ENCODE measurements at regions not wholly inside any gene's neighbourhood (a gene's known extent, or its start where the extent isn't known, plus 50 kb on each side); places are given as distances from the start of the nearest gene placed in this dataset.

GRCh38 chr9:1668441-1668840 lies 346.7 kb upstream of the SMARCA2 start:
- TF ChIP-seq CTCF (IDR thresholded peaks at IDR 0.05), result no peak
- WGBS, 3 donors, result 95 to 98% (median 98%) methylated on average over 1 of the region's 1 CpG
- DNase-seq (no peak), ATAC-seq (no peak)
- intact Hi-C loops (cut with DNase I), result no loop called here
- H3K4me3 ChIP-seq, result no peak overlapping the region
- no peaks in the 10 kb centered on the region for H3K9me3 ChIP-seq
- no peak overlapping the region for H3K27ac ChIP-seq
- H3K4me1 ChIP-seq, result no peaks in the 10 kb centered on the region
- H3K36me3 ChIP-seq (ENCODE audit: insufficient read depth in 1 of 2, low read depth in 1 of 2), result no peaks in the 10 kb centered on the region
- no peaks in the 10 kb centered on the region for H3K27me3 ChIP-seq (ENCODE audit: insufficient read depth in 3 of 3, low read length in 2 of 3)

GRCh38 chr9:1673300-1673699 lies 341.8 kb upstream of the SMARCA2 start:
- no peak for DNase-seq
- Histone ChIP-seq H3K4me3 (no peak overlapping the region), H3K27ac (no peak overlapping the region), H3K4me1 (no peaks in the 10 kb centered on the region), H3K27me3 (ENCODE audit: insufficient read depth in 3 of 3, low read length in 2 of 3) (no peaks in the 10 kb centered on the region), H3K9me3 (no peaks in the 10 kb centered on the region), H3K36me3 (ENCODE audit: insufficient read depth in 1 of 2, low read depth in 1 of 2) (no peaks in the 10 kb centered on the region)
- intact Hi-C loops (cut with DNase I), result no loop called here
- ATAC-seq, result no peak
- no peak for TF ChIP-seq CTCF (IDR thresholded peaks at IDR 0.05)

DNA sequence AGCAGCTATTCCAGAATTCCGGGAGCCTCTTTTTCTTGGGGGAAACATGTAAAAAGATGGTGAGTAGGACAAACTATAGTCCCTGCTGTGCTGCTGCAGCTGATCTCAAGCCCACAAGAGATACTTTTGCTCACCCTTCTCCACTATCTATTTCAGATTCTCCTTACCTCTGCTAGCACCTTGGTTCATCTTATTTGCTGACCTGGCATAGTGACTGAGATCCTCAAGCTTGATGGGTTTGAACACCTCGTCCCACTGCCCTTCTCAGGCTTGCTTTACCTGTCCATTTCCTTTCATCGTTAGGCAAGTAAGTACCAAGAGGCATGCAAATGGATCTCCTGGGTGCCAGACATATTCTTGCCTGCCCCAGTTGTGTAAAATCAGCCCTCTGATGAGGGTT lies 338.4 kb upstream of the SMARCA2 start:
- ATAC-seq, result no peak
- WGBS, 3 donors, result 87 to 89% (median 87%) methylated on average over 3 of the region's 3 CpGs
- intact Hi-C loops (cut with DNase I), result no loop called here
- TF ChIP-seq CTCF (IDR thresholded peaks at IDR 0.05), result no peak
- Histone ChIP-seq H3K27me3 (ENCODE audit: insufficient read depth in 3 of 3, low read length in 2 of 3) (no peaks in the 10 kb centered on the region), H3K4me1 (no peaks in the 10 kb centered on the region), H3K27ac (no peak overlapping the region), H3K9me3 (no peaks in the 10 kb centered on the region), H3K36me3 (ENCODE audit: insufficient read depth in 1 of 2, low read depth in 1 of 2) (no peaks in the 10 kb centered on the region), H3K4me3 (no peak overlapping the region)
- DNase-seq, result no peak

- Histone ChIP-seq H3K9me3 (no peaks in the 10 kb centered on the region), H3K4me3 (no peak overlapping the region), H3K36me3 (ENCODE audit: insufficient read depth in 1 of 2, low read depth in 1 of 2) (no peaks in the 10 kb centered on the region), H3K27ac (no peak overlapping the region), H3K27me3 (ENCODE audit: insufficient read depth in 3 of 3, low read length in 2 of 3) (no peaks in the 10 kb centered on the region), H3K4me1 (no peaks in the 10 kb centered on the region)
- intact Hi-C loops (cut with DNase I), result no loop called here
- no peak for ATAC-seq
- 57 to 75% (median 57%) methylated on average over 2 of the region's 2 CpGs for WGBS, 3 donors
- no peak for TF ChIP-seq CTCF (IDR thresholded peaks at IDR 0.05)
- DNase-seq, result no peak
Measured at GRCh38 chr9:1683951-1684350, 331.2 kb upstream of the SMARCA2 start.

DNA sequence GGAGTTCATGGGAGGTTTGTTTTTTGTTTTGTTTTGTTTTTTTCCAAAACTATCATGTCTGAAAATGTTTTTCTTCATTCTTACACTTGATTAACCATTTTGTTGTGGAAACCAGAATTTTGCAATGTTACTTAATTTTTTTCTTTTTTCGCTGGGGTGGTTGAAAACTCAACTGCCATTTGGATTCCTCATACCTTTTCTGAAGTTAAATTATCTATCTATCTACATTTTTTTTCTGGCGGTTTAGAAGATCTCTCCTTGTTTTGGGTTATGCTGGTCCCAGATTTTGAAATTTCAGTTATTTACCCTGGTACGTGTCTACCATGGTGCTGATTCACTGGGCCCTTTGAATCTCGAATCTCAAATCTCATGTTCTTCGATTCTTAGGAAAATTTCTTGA lies 316.2 kb upstream of the SMARCA2 start:
- DNase-seq, result no peak
- H3K4me1 ChIP-seq, result no peaks in the 10 kb centered on the region
- H3K36me3 ChIP-seq (ENCODE audit: insufficient read depth in 1 of 2, low read depth in 1 of 2), result no peaks in the 10 kb centered on the region
- no peak overlapping the region for H3K4me3 ChIP-seq
- no peak for TF ChIP-seq CTCF (IDR thresholded peaks at IDR 0.05)
- intact Hi-C loops (cut with DNase I), result no loop called here
- 93 to 97% (median 94%) methylated on average over 5 of the region's 5 CpGs for WGBS, 3 donors
- no peaks in the 10 kb centered on the region for H3K9me3 ChIP-seq
- no peaks in the 10 kb centered on the region for H3K27me3 ChIP-seq (ENCODE audit: insufficient read depth in 3 of 3, low read length in 2 of 3)
- no peak for ATAC-seq
- H3K27ac ChIP-seq, result no peak overlapping the region
